ENCODE measurements at regions not wholly inside any gene's neighbourhood (a gene's known extent, or its start where the extent isn't known, plus 50 kb on each side); places are given as distances from the start of the nearest gene placed in this dataset.

GRCh38 chr6:14035071-14035847 lies 82.3 kb upstream of the CD83 start:
- Mint-ChIP-seq H3K4me1 (peaks cover 14% of the 10 kb centered on the region), H3K27ac (0 out of 2 replicates have a peak overlapping the region, but pooled peaks have one; percentile 36), H3K4me3 (no peak overlapping the region), H3K27me3 (ENCODE audit: insufficient read depth, low read depth, poor library complexity) (peaks cover 1% of the 10 kb centered on the region), H3K9me3 (peaks cover 10% of the 10 kb centered on the region; the same call in 1 of the 3 replicates), H3K36me3 (ENCODE audit: low read depth) (no peaks in the 10 kb centered on the region; the same call in 2 of the 3 replicates)
- no peak overlapping the region for H3K4me3 ChIP-seq
- no peaks in the 10 kb centered on the region for H4K20me1 ChIP-seq (replicated peaks; ENCODE audit: insufficient read depth)
- DNase-seq (ENCODE audit: low spot score) (peak; percentile 82), ATAC-seq (peak; percentile 94)
- no peaks in the 10 kb centered on the region; the same call in 1 of the 2 replicates for H3K36me3 ChIP-seq (ENCODE audit: insufficient read depth)
- no peaks in the 10 kb centered on the region for H3F3A ChIP-seq (replicated peaks; ENCODE audit: low read depth)
- H2AFZ ChIP-seq = no peak overlapping the region; the same call in 1 of the 2 replicates
- H3K27ac ChIP-seq (ENCODE audit: low read depth) = no peak overlapping the region
- TF ChIP-seq ZNF114 (CRISPR knock-in tag; IDR thresholded peaks at IDR 0.05) = no peak
- no peak for TF ChIP-seq JUNB (IDR thresholded peaks at IDR 0.05; ENCODE audit: unreplicated experiment)
- no peak for TF ChIP-seq REST (IDR thresholded peaks at IDR 0.05; ENCODE audit: unreplicated experiment)
- TF ChIP-seq NANOG (IDR thresholded peaks at IDR 0.05; ENCODE audit: borderline replicate concordance) = no peak
- TF ChIP-seq EZH2phosphoT487 (IDR thresholded peaks at IDR 0.05; ENCODE audit: unreplicated experiment) = no peak
- TF ChIP-seq ZNF331 (CRISPR knock-in tag; IDR thresholded peaks at IDR 0.05; ENCODE audit: low read depth) = no peak
- TF ChIP-seq STAT1 (IDR thresholded peaks at IDR 0.05; ENCODE audit: unreplicated experiment) = no peak
- no peak for TF ChIP-seq POLR2AphosphoS5 (IDR thresholded peaks at IDR 0.05; ENCODE audit: low read depth)
- TF ChIP-seq ETS1 (IDR thresholded peaks at IDR 0.05) = no peak
- no peak for TF ChIP-seq CREB1 (CRISPR knock-in tag; IDR thresholded peaks at IDR 0.05; ENCODE audit: low read depth)
- no peak for TF ChIP-seq EZH2 (IDR thresholded peaks at IDR 0.05; ENCODE audit: low read depth, unreplicated experiment)
- TF ChIP-seq ZNF462 (CRISPR knock-in tag; IDR thresholded peaks at IDR 0.05) = no peak
- H3K9me2 ChIP-seq (ENCODE audit: insufficient read depth) = peaks cover 5% of the 10 kb centered on the region; the same call in 1 of the 2 replicates
- no peaks in the 10 kb centered on the region for H3K27me3 ChIP-seq (ENCODE audit: insufficient read depth)
- H3K4me1 ChIP-seq (ENCODE audit: insufficient read depth) = peaks cover 13% of the 10 kb centered on the region; the same call in 1 of the 2 replicates
- no peak overlapping the region for H3K4me2 ChIP-seq
- no peaks in the 10 kb centered on the region for H3K79me2 ChIP-seq (replicated peaks; ENCODE audit: insufficient read depth)
